Endothelial cell of umbilical vein (primary cell): ENCODE measurements at regions not wholly inside any gene's neighbourhood (a gene's known extent, or its start where the extent isn't known, plus 50 kb on each side); places are given as distances from the start of the nearest gene placed in this dataset.

Experiments
- BruUV-seq: library from RNA; stranded (reverse); fragments of 400-500 nt; replicated peaks from 2 replicates; lab custom pipeline; 2021; lab: Mats Ljungman, UMichigan
- CTCF ChIA-PET: fragments of 300-600, 350-600 bp; sonication (Branson Sonifier 250); formaldehyde crosslinking; loops from one replicate; lab custom pipeline; 2021; ENCODE audit warnings: antibody characterized with exemption, inconsistent platforms; lab: Charles Lee
- POLR2A ChIA-PET: fragments of 300-600, 350-600 bp; sonication (Branson Sonifier 250); formaldehyde crosslinking; loops from one replicate; lab custom pipeline; 2021; ENCODE audit warnings: antibody characterized with exemption, inconsistent platforms; lab: Charles Lee
- DNase-seq: peaks from one replicate; pipeline ENCODE4 v3.0.0-alpha.2; 2011; ENCODE audit warnings: low read depth, low spot score
- FAIRE-seq: peaks from 2 replicates; lab custom pipeline; 2011; peaks lifted over from hg19 to GRCh38; lab: Jason Lieb, UNC
- H2AFZ ChIP-seq: 2 replicates; pipeline ENCODE4 v1.6.0; 2012; ENCODE audit warnings: low read depth, low read length, control low read depth, inconsistent platforms
- H3K27ac ChIP-seq: 2 replicates; pipeline ENCODE4 v1.5.1; 2011; ENCODE audit warnings: low read depth, mild to moderate bottlenecking, control low read depth, low read length, moderate library complexity; ENCODE audit not compliant: insufficient read depth
- H3K27me3 ChIP-seq, 2 experiments: 2 replicates each; pipeline versions ENCODE4 v1.6.0 to v1.6.1; 2011; ENCODE audit warnings: low read length in 2 of 2, mixed read lengths in 1 of 2; ENCODE audit not compliant: control insufficient read depth in 2 of 2, insufficient read depth in 2 of 2
- H3K36me3 ChIP-seq, 2 experiments: 2 replicates in 1 of 2; 3 replicates in 1 of 2; pipeline ENCODE4 v1.5.1; 2011; ENCODE audit warnings: low read length in 2 of 2, mild to moderate bottlenecking in 1 of 2, moderate library complexity in 1 of 2; ENCODE audit not compliant: control insufficient read depth in 2 of 2, insufficient read depth in 2 of 2; ENCODE audit errors: extremely low read depth in 1 of 2
- H3K4me1 ChIP-seq: 3 replicates; pipeline ENCODE4 v1.5.1; 2011; ENCODE audit warnings: mild to moderate bottlenecking, low read length; ENCODE audit not compliant: control insufficient read depth, insufficient read depth; ENCODE audit errors: extremely low read depth
- H3K4me2 ChIP-seq: 2 replicates; pipeline ENCODE4 v1.6.1; 2011; ENCODE audit warnings: low read length, control low read depth, mixed read lengths; ENCODE audit not compliant: insufficient read depth
- H3K4me3 ChIP-seq, 3 experiments: fragments of 200-600 bp in 1 of 3; sonication (generic), shearing (Covaris generic) in 1 of 3; replicated peaks in 1 of 3; 2 replicates each; pipeline ENCODE4 v1.5.1; 2011 to 2016; ENCODE audit warnings: control low read depth in 3 of 3, low read length in 3 of 3, mild to moderate bottlenecking in 2 of 3, inconsistent platforms in 1 of 3, low read depth in 1 of 3, moderate library complexity in 1 of 3; ENCODE audit not compliant: insufficient read depth in 1 of 3
- H3K79me2 ChIP-seq: 2 replicates; pipeline ENCODE4 v1.6.0; 2012; ENCODE audit warnings: low read length, inconsistent platforms; ENCODE audit not compliant: control insufficient read depth, insufficient read depth
- H3K9ac ChIP-seq: replicated peaks from 2 replicates; pipeline ENCODE3; 2011; ENCODE audit warnings: low read length, control low read depth; ENCODE audit not compliant: insufficient read depth; ENCODE audit errors: extremely low read depth
- H3K9me1 ChIP-seq: replicated peaks from 3 replicates; pipeline ENCODE4 v1.6.0; 2011; ENCODE audit warnings: mild to moderate bottlenecking, low read length; ENCODE audit not compliant: control insufficient read depth, insufficient read depth; ENCODE audit errors: extremely low read depth
- H3K9me3 ChIP-seq: replicated peaks from 2 replicates; pipeline ENCODE4 v1.5.1; 2012; ENCODE audit warnings: low read length, inconsistent platforms; ENCODE audit not compliant: control insufficient read depth, insufficient read depth
- H4K20me1 ChIP-seq: replicated peaks from 2 replicates; pipeline ENCODE3; 2011; ENCODE audit warnings: mild to moderate bottlenecking, low read length; ENCODE audit not compliant: control insufficient read depth, insufficient read depth; ENCODE audit errors: extremely low read depth
- EZH2 ChIP-seq: IDR thresholded peaks from 2 replicates; pipeline ENCODE4 v1.6.1; 2012; ENCODE audit warnings: borderline replicate concordance, low read depth, mild to moderate bottlenecking, moderate library complexity, low read length, inconsistent platforms; ENCODE audit not compliant: severe bottlenecking
- FOS ChIP-seq: IDR thresholded peaks from 2 replicates; pipeline ENCODE4 v1.6.1; 2011; ENCODE audit warnings: mild to moderate bottlenecking, low read length, moderate library complexity, borderline replicate concordance; ENCODE audit not compliant: insufficient read depth
- GATA2 ChIP-seq: IDR thresholded peaks from 2 replicates; pipeline ENCODE4 v1.7.0; 2011; ENCODE audit warnings: low read depth, mild to moderate bottlenecking, moderate library complexity, mixed read lengths, low read length; ENCODE audit not compliant: insufficient read length, insufficient read depth
- JUN ChIP-seq: IDR thresholded peaks from 2 replicates; pipeline ENCODE4 v1.6.1; 2011; ENCODE audit warnings: borderline replicate concordance, low read depth; ENCODE audit not compliant: insufficient read length, insufficient read depth
- MYC ChIP-seq: IDR thresholded peaks from one replicate; pipeline ENCODE4 v1.6.1; 2011; ENCODE audit warnings: mild to moderate bottlenecking, low read depth, low read length
- POLR2A ChIP-seq: IDR thresholded peaks from 2 replicates; pipeline ENCODE4 v1.6.1; 2012; ENCODE audit warnings: low read depth, mild to moderate bottlenecking, control low read depth, low read length
- POLR2AphosphoS5 ChIP-seq: IDR thresholded peaks from 2 replicates; pipeline ENCODE4 v1.6.1; 2012; ENCODE audit warnings: low read depth, mild to moderate bottlenecking, control low read depth, low read length, moderate library complexity; ENCODE audit not compliant: insufficient read depth
- dilution Hi-C: fragments of 300-500 bp; cut with MboI; formaldehyde crosslinking; loops from one replicate; pipeline ENCODE4 v1.15.0; 2019; ENCODE audit warnings: low sequenced_read_pairs; ENCODE audit not compliant: extremely low pct_ligation_motif_present
- intact Hi-C: fragments of 100-400 bp; cut with micrococcal nuclease; formaldehyde crosslinking; loops from one replicate; pipeline ENCODE4 v1.10.0; 2022
- TF ChIP-seq, protein P1 (sequence below), 2 donors: IDR thresholded peaks; 1 replicate in 1 of 2; 2 replicates in 1 of 2; pipeline ENCODE4 v1.5.1; 2011; ENCODE audit warnings: low read length in 2 of 2, mild to moderate bottlenecking in 2 of 2, moderate library complexity in 2 of 2, control low read depth in 1 of 2, inconsistent platforms in 1 of 2, low read depth in 1 of 2; ENCODE audit not compliant: insufficient read depth in 1 of 2; ENCODE audit errors: extremely low read depth in 1 of 2
- TF ChIP-seq, protein P2 (sequence below): IDR thresholded peaks from 2 replicates; pipeline ENCODE4 v1.6.1; 2011; ENCODE audit not compliant: insufficient read depth, insufficient read length

DNA sequence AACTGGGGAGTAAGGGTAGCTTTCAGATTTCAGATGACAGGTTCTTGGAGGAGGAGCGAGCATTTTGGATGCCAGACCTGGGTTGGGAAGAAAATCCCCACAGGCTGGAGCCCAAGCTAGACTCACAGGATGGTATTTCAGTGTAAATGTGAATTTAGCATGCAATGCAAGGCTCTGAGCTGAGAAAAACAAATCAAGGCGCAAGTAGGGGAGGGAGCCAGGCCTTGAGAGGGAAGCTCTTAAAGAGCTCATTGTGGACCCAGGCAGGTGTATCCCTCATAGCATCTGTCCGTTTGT, 386.1 kb downstream of the MATN1 start:
- Histone ChIP-seq H3K9me1 (no peaks in the 10 kb centered on the region), H3K36me3 (no peaks in the 10 kb centered on the region), H3K9ac (no peak overlapping the region), H3K27ac (no peak overlapping the region), H3K9me3 (no peaks in the 10 kb centered on the region), H3K27me3 (no peaks in the 10 kb centered on the region), H3K4me3 (no peak overlapping the region), H3K4me1 (no peaks in the 10 kb centered on the region), H4K20me1 (no peaks in the 10 kb centered on the region), H3K79me2 (no peaks in the 10 kb centered on the region), H2AFZ (no peak overlapping the region), H3K4me2 (no peak overlapping the region)
- intact Hi-C loops, result no loop called here
- DNase-seq (no peak), FAIRE-seq (no peak)
- ChIA-PET CTCF (interaction anchor here (1.5 kb wide), 1 partner anchor 43 kb away, joined by 4 read pairs; no protein-coding TSS in a partner anchor), POLR2A (no interaction called here)
- BruUV-seq, result no TSS peak
- TF ChIP-seq MYC (no peak), GATA2 (no peak), POLR2AphosphoS5 (no peak), POLR2A (no peak), EZH2 (no peak), JUN (no peak), FOS (no peak)
- TF ChIP-seq, protein P1, sequence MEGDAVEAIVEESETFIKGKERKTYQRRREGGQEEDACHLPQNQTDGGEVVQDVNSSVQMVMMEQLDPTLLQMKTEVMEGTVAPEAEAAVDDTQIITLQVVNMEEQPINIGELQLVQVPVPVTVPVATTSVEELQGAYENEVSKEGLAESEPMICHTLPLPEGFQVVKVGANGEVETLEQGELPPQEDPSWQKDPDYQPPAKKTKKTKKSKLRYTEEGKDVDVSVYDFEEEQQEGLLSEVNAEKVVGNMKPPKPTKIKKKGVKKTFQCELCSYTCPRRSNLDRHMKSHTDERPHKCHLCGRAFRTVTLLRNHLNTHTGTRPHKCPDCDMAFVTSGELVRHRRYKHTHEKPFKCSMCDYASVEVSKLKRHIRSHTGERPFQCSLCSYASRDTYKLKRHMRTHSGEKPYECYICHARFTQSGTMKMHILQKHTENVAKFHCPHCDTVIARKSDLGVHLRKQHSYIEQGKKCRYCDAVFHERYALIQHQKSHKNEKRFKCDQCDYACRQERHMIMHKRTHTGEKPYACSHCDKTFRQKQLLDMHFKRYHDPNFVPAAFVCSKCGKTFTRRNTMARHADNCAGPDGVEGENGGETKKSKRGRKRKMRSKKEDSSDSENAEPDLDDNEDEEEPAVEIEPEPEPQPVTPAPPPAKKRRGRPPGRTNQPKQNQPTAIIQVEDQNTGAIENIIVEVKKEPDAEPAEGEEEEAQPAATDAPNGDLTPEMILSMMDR (IDR thresholded peaks at IDR 0.05; ENCODE audit: extremely low read depth in 1 of 2, insufficient read depth in 1 of 2, low read depth in 1 of 2, low read length in 2 of 2), result no peak
- TF ChIP-seq, protein P2, sequence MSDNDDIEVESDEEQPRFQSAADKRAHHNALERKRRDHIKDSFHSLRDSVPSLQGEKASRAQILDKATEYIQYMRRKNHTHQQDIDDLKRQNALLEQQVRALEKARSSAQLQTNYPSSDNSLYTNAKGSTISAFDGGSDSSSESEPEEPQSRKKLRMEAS, result no peak
- dilution Hi-C loops, result no loop called here
